Stimulated activated memory B cell treated with anti-CD40 and anti-IgM and Interleukin-4, amounts not matched to agents 10 μg/mL and 1 μg/mL and 100 μg/mL, for 72 hours (primary cell): ENCODE measurements at regions not wholly inside any gene's neighbourhood (a gene's known extent, or its start where the extent isn't known, plus 50 kb on each side); places are given as distances from the start of the nearest gene placed in this dataset.

Experiments
- ATAC-seq: fragments of 150-1000 bp; cut with Tn5 transposase; 2 replicates; pipeline ENCODE4 v1.10.0; 2021
- H3K27ac Mint-ChIP-seq: one replicate; pipeline ENCODE4 v1.8.0; 2022; ENCODE audit warnings: mild to moderate bottlenecking, mixed read lengths
- H3K27me3 Mint-ChIP-seq: one replicate; pipeline ENCODE4 v1.8.0; 2022; ENCODE audit warnings: mixed read lengths
- H3K36me3 Mint-ChIP-seq: one replicate; pipeline ENCODE4 v1.8.0; 2022; ENCODE audit warnings: mixed read lengths
- H3K4me1 Mint-ChIP-seq: one replicate; pipeline ENCODE4 v1.8.0; 2022; ENCODE audit warnings: mixed read lengths
- H3K4me3 Mint-ChIP-seq: one replicate; pipeline ENCODE4 v1.8.0; 2022; ENCODE audit warnings: mild to moderate bottlenecking, moderate library complexity, mixed read lengths
- H3K9me3 Mint-ChIP-seq: one replicate; pipeline ENCODE4 v1.8.0; 2022; ENCODE audit warnings: mixed read lengths

- no peak for ATAC-seq
- no peaks in the 10 kb centered on the region for H3K27me3 Mint-ChIP-seq
- no peaks in the 10 kb centered on the region for H3K36me3 Mint-ChIP-seq
- H3K4me1 Mint-ChIP-seq = no peaks in the 10 kb centered on the region
- H3K27ac Mint-ChIP-seq = no peak overlapping the region
- H3K9me3 Mint-ChIP-seq = peaks cover 13% of the 10 kb centered on the region
- no peak overlapping the region for H3K4me3 Mint-ChIP-seq
Measured at GRCh38 chr5:3373391-3373790, 222.2 kb upstream of the IRX1 start.

- Mint-ChIP-seq H3K36me3 (no peaks in the 10 kb centered on the region), H3K4me3 (no peak overlapping the region), H3K4me1 (no peaks in the 10 kb centered on the region), H3K9me3 (peaks cover 13% of the 10 kb centered on the region), H3K27me3 (no peaks in the 10 kb centered on the region), H3K27ac (no peak overlapping the region)
- ATAC-seq = no peak
Measured at GRCh38 chr5:3372289-3372688, 223.3 kb upstream of the IRX1 start.

- Mint-ChIP-seq H3K4me3 (no peak overlapping the region), H3K27ac (no peak overlapping the region), H3K27me3 (no peaks in the 10 kb centered on the region), H3K9me3 (peaks cover 18% of the 10 kb centered on the region), H3K4me1 (no peaks in the 10 kb centered on the region), H3K36me3 (no peaks in the 10 kb centered on the region)
- ATAC-seq = no peak
Measured at GRCh38 chr5:3365501-3366215, 230.0 kb upstream of the IRX1 start.

GRCh38 chr5:3364941-3365340 lies 230.7 kb upstream of the IRX1 start:
- Mint-ChIP-seq H3K27me3 (no peaks in the 10 kb centered on the region), H3K4me1 (no peaks in the 10 kb centered on the region), H3K27ac (no peak overlapping the region), H3K9me3 (peaks cover 18% of the 10 kb centered on the region), H3K4me3 (no peak overlapping the region), H3K36me3 (no peaks in the 10 kb centered on the region)
- no peak for ATAC-seq

GRCh38 chr5:3364433-3364832 lies 231.2 kb upstream of the IRX1 start:
- no peak overlapping the region for H3K27ac Mint-ChIP-seq
- no peak overlapping the region for H3K4me3 Mint-ChIP-seq
- H3K4me1 Mint-ChIP-seq = no peaks in the 10 kb centered on the region
- no peaks in the 10 kb centered on the region for H3K27me3 Mint-ChIP-seq
- H3K9me3 Mint-ChIP-seq = peaks cover 15% of the 10 kb centered on the region
- no peaks in the 10 kb centered on the region for H3K36me3 Mint-ChIP-seq
- no peak for ATAC-seq

GRCh38 chr5:3362606-3362910 lies 233.1 kb upstream of the IRX1 start:
- H3K4me1 Mint-ChIP-seq = no peaks in the 10 kb centered on the region
- H3K27ac Mint-ChIP-seq = no peak overlapping the region
- ATAC-seq = no peak
- H3K36me3 Mint-ChIP-seq = no peaks in the 10 kb centered on the region
- no peaks in the 10 kb centered on the region for H3K27me3 Mint-ChIP-seq
- no peak overlapping the region for H3K4me3 Mint-ChIP-seq
- H3K9me3 Mint-ChIP-seq = peaks cover 10% of the 10 kb centered on the region

- Mint-ChIP-seq H3K36me3 (no peaks in the 10 kb centered on the region), H3K4me3 (no peak overlapping the region), H3K4me1 (no peaks in the 10 kb centered on the region), H3K27ac (no peak overlapping the region), H3K27me3 (no peaks in the 10 kb centered on the region), H3K9me3 (peaks cover 10% of the 10 kb centered on the region)
- ATAC-seq = no peak
Measured at GRCh38 chr5:3361811-3362605, 233.6 kb upstream of the IRX1 start.

GRCh38 chr5:3359642-3360041 lies 236.0 kb upstream of the IRX1 start:
- H3K4me3 Mint-ChIP-seq = no peak overlapping the region
- no peaks in the 10 kb centered on the region for H3K36me3 Mint-ChIP-seq
- H3K27ac Mint-ChIP-seq = no peak overlapping the region
- no peaks in the 10 kb centered on the region for H3K4me1 Mint-ChIP-seq
- no peaks in the 10 kb centered on the region for H3K27me3 Mint-ChIP-seq
- peaks cover 7% of the 10 kb centered on the region for H3K9me3 Mint-ChIP-seq
- no peak for ATAC-seq

DNA sequence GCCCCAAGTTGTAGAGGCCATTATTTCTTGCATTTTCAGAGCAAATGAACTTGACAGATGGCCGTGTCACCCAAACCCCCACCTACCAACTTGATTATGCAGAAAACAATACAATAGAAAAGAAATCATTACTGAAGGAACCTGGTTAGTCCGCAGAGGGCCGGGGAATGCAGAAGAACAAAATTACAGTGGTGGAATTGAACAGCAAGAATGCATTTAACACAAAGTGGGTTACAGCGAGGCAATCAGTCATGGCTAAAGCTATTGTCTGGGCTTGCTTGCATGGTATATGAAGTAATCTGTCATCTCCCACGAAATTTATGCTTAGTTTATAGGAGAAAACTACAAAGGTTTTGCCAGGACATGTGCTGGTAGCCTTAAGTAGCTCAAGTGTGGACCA lies 238.3 kb upstream of the IRX1 start:
- H3K27me3 Mint-ChIP-seq = no peaks in the 10 kb centered on the region
- H3K27ac Mint-ChIP-seq = no peak overlapping the region
- H3K36me3 Mint-ChIP-seq = no peaks in the 10 kb centered on the region
- H3K9me3 Mint-ChIP-seq = peaks cover 4% of the 10 kb centered on the region
- no peaks in the 10 kb centered on the region for H3K4me1 Mint-ChIP-seq
- no peak overlapping the region for H3K4me3 Mint-ChIP-seq
- ATAC-seq = no peak

DNA sequence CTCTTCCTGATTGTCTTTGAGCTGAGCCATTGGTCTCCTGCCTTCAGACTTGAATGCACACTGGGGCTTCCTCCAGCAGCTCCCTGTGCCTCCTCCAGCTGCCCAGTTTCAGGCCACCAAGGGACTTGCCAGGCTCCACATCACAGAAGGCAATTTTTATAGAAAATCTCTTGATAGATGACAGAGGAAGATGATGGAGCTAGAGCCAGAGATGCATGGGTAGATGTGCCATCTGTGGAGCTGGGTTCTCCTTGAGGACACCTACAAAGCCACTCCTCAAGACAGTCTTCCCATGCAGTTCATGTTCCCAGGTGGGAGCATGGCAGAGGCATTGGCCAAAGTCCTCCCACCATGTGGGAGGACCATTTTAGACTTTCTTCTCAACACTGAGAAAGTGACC lies 239.6 kb upstream of the IRX1 start:
- H3K36me3 Mint-ChIP-seq = no peaks in the 10 kb centered on the region
- H3K27ac Mint-ChIP-seq = no peak overlapping the region

GRCh38 chr5:3355126-3355525 lies 240.5 kb upstream of the IRX1 start:
- no peaks in the 10 kb centered on the region for H3K4me1 Mint-ChIP-seq
- H3K27me3 Mint-ChIP-seq = no peaks in the 10 kb centered on the region
- ATAC-seq = no peak
- no peaks in the 10 kb centered on the region for H3K36me3 Mint-ChIP-seq
- no peak overlapping the region for H3K27ac Mint-ChIP-seq
- no peak overlapping the region for H3K4me3 Mint-ChIP-seq
- H3K9me3 Mint-ChIP-seq = peaks cover 3% of the 10 kb centered on the region

More for the DNA sequence above, 239.6 kb upstream of the IRX1 start:
- H3K9me3 Mint-ChIP-seq = peaks cover 3% of the 10 kb centered on the region
- no peak for ATAC-seq
- H3K27me3 Mint-ChIP-seq = no peaks in the 10 kb centered on the region
- no peaks in the 10 kb centered on the region for H3K4me1 Mint-ChIP-seq
- no peak overlapping the region for H3K4me3 Mint-ChIP-seq

DNA sequence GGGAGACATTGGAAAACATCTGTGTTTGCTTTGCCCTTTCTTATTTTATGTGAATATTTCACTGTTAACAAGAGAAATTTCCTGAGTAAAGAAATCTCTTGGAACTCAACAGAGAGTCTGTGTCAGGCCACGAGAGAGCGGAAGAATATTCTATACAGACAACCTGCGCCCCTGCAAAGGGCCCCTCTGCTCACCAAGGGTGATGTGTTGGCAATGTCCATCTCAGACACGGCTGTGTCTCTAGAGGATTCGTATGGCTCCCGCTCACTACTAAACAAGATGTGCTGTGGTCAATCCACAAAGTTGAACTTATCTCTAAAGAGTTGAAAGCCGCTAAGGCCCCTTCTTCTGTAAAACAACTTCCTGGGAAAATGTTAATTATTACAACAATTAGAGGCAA lies 241.0 kb upstream of the IRX1 start:
- H3K27ac Mint-ChIP-seq = no peak overlapping the region
- H3K9me3 Mint-ChIP-seq = peaks cover 7% of the 10 kb centered on the region
- no peaks in the 10 kb centered on the region for H3K4me1 Mint-ChIP-seq
- no peaks in the 10 kb centered on the region for H3K36me3 Mint-ChIP-seq
- no peak for ATAC-seq
- H3K4me3 Mint-ChIP-seq = no peak overlapping the region
- H3K27me3 Mint-ChIP-seq = no peaks in the 10 kb centered on the region

DNA sequence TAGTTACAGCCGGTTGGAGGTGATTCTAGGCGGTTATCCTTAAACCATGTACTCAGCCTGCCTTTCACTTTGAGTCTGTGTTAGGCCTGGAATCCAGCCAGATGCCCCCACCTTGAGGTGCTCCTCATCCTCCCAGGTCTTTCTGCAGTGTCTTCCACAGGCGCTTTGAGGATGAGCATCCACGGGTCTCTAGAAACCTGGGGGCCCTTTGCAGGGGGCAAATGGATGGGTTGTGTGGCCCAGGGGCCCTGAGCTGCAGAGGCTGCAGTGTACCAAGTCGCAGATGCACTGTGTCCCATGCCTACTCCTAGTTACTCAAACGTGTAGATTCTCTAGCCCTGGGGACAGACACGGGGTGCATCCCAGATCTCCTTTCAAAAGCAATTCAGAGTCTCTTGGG lies 242.1 kb upstream of the IRX1 start:
- no peak overlapping the region for H3K27ac Mint-ChIP-seq
- no peak overlapping the region for H3K4me3 Mint-ChIP-seq
- H3K36me3 Mint-ChIP-seq = no peaks in the 10 kb centered on the region

DNA sequence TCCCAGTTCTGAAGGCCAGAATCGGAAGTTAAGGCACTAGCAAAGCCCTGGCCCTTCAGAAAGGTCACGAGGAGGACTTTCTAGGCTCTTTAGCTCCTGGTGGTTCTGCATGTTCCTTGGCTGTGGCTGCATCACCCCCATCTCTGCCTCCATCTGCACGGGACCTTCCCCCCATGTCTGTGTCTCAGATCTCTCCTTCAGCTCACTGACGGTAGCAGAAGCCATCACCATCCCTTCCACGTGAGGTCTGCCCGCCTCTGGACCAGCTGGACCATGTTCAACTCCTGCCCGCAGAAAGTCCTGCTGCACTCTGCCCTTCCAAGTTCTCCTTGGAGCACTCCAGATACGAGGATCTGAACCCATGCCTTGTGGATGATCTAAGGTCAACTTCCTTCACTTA lies 242.9 kb upstream of the IRX1 start:
- Mint-ChIP-seq H3K27me3 (no peaks in the 10 kb centered on the region), H3K9me3 (peaks cover 9% of the 10 kb centered on the region), H3K27ac (no peak overlapping the region), H3K36me3 (no peaks in the 10 kb centered on the region), H3K4me3 (no peak overlapping the region), H3K4me1 (no peaks in the 10 kb centered on the region)
- no peak for ATAC-seq

More for the DNA sequence above, 242.1 kb upstream of the IRX1 start:
- ATAC-seq = no peak
- H3K4me1 Mint-ChIP-seq = no peaks in the 10 kb centered on the region
- H3K27me3 Mint-ChIP-seq = no peaks in the 10 kb centered on the region
- H3K9me3 Mint-ChIP-seq = peaks cover 7% of the 10 kb centered on the region

DNA sequence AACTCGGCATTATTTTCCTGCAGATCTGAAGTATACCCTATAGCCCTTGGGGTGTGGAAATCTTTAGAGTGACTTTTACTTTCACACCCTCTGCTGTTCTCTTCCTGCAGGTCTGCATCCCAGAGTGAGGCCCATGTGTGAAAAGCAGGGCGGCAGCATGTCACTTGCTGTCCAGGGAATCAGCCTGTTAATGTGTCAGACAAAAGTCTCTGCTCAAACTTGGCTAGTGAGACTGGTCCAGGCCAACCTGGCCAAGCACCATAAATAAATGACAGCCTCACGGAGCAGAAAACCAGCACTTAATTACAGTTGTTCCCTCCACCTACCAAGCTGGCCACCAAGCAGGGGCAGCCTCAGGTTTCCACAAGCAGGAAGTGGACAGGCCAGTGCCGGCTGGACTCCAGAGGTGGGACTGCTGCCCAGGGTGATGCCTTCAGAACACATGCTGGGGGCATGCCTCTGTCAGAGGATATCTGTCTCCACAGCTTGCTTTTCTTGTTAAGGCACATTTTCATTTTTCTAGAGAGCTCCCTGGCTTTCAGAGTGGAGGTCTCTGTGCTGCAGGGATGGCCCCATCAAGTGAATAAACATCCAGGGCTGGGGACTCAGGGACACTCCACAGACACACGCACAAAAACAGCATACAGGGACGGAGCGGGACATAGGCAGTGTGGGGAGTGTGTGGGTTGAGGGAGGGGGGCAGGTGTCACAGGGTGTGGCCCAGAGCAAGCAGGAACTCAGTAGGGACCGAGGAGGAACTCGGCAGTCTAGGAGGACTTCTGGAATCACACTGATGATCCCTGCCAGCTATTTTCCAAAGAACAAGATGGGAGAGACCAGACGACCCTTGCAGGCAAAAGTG lies 243.8 kb upstream of the IRX1 start:
- Mint-ChIP-seq H3K4me1 (no peaks in the 10 kb centered on the region), H3K27ac (no peak overlapping the region), H3K27me3 (no peaks in the 10 kb centered on the region), H3K4me3 (no peak overlapping the region), H3K36me3 (no peaks in the 10 kb centered on the region), H3K9me3 (peaks cover 13% of the 10 kb centered on the region)
- ATAC-seq = no peak
